ENCODE measurements at regions not wholly inside any gene's neighbourhood (a gene's known extent, or its start where the extent isn't known, plus 50 kb on each side); places are given as distances from the start of the nearest gene placed in this dataset.

- Mint-ChIP-seq H3K36me3 (ENCODE audit: low read depth) (no peaks in the 10 kb centered on the region), H3K4me3 (no peak overlapping the region), H3K27ac (no peak overlapping the region), H3K4me1 (ENCODE audit: low read depth) (no peaks in the 10 kb centered on the region), H3K9me3 (no peaks in the 10 kb centered on the region), H3K27me3 (peaks cover 12% of the 10 kb centered on the region)
- ATAC-seq (ENCODE audit: poor library complexity): no peak
- Histone ChIP-seq H3K4me3 (ENCODE audit: low read length) (no peak overlapping the region), H3K9me3 (ENCODE audit: control insufficient read depth in 1 of 2, insufficient read depth in 1 of 2, low read length in 2 of 2) (no peaks in the 10 kb centered on the region), H3K27me3 (ENCODE audit: control insufficient read depth in 1 of 2, insufficient read depth in 2 of 2, low read length in 2 of 2) (no peaks in the 10 kb centered on the region), H3K27ac (ENCODE audit: low read depth in 1 of 2, low read length in 2 of 2) (no peak overlapping the region), H3K36me3 (ENCODE audit: insufficient read depth, low read length) (no peaks in the 10 kb centered on the region), H3K4me1 (ENCODE audit: insufficient read depth, low read length) (no peaks in the 10 kb centered on the region)
- POLR2A ChIA-PET: no interaction called here
- TF ChIP-seq CTCF (IDR thresholded peaks at IDR 0.05): no peak
- CTCF ChIA-PET: no interaction called here
- DNase-seq: no peak
- intact Hi-C loops (cut with DNase I, micrococcal nuclease): no loop called here
These were observed 89.1 kb downstream of the BBS10 start for GRCh38 chr12:76259106-76259505.

GRCh38 chr12:76256904-76257303, 91.3 kb downstream of the BBS10 start:
- ATAC-seq (ENCODE audit: poor library complexity): no peak
- no peak for DNase-seq
- Mint-ChIP-seq H3K27me3 (no peaks in the 10 kb centered on the region), H3K4me3 (no peak overlapping the region), H3K36me3 (ENCODE audit: low read depth) (no peaks in the 10 kb centered on the region), H3K27ac (no peak overlapping the region), H3K9me3 (no peaks in the 10 kb centered on the region), H3K4me1 (ENCODE audit: low read depth) (no peaks in the 10 kb centered on the region)
- Histone ChIP-seq H3K9me3 (ENCODE audit: control insufficient read depth in 1 of 2, insufficient read depth in 1 of 2, low read length in 2 of 2) (no peaks in the 10 kb centered on the region), H3K4me3 (ENCODE audit: low read length) (no peak overlapping the region), H3K36me3 (ENCODE audit: insufficient read depth, low read length) (no peaks in the 10 kb centered on the region), H3K4me1 (ENCODE audit: insufficient read depth, low read length) (no peaks in the 10 kb centered on the region), H3K27me3 (ENCODE audit: control insufficient read depth in 1 of 2, insufficient read depth in 2 of 2, low read length in 2 of 2) (no peaks in the 10 kb centered on the region), H3K27ac (ENCODE audit: low read depth in 1 of 2, low read length in 2 of 2) (no peak overlapping the region)
- ChIA-PET POLR2A (no interaction called here), CTCF (no interaction called here)
- no peak for TF ChIP-seq CTCF (IDR thresholded peaks at IDR 0.05)
- intact Hi-C loops (cut with DNase I, micrococcal nuclease): no loop called here

- ChIA-PET CTCF (no interaction called here), POLR2A (no interaction called here)
- H3K36me3 ChIP-seq (ENCODE audit: insufficient read depth, low read length): no peaks in the 10 kb centered on the region
- H3K27me3 Mint-ChIP-seq: no peaks in the 10 kb centered on the region
- no peaks in the 10 kb centered on the region for H3K9me3 ChIP-seq (ENCODE audit: control insufficient read depth in 1 of 2, insufficient read depth in 1 of 2, low read length in 2 of 2)
- no peak for DNase-seq
- no peaks in the 10 kb centered on the region for H3K4me1 Mint-ChIP-seq (ENCODE audit: low read depth)
- H3K4me3 ChIP-seq (ENCODE audit: low read length): no peak overlapping the region
- no peak for ATAC-seq (ENCODE audit: poor library complexity)
- no peaks in the 10 kb centered on the region for H3K27me3 ChIP-seq (ENCODE audit: control insufficient read depth in 1 of 2, insufficient read depth in 2 of 2, low read length in 2 of 2)
- no peak for TF ChIP-seq CTCF (IDR thresholded peaks at IDR 0.05)
- H3K4me3 Mint-ChIP-seq: no peak overlapping the region
- intact Hi-C loops (cut with DNase I, micrococcal nuclease): no loop called here
- no peaks in the 10 kb centered on the region for H3K36me3 Mint-ChIP-seq (ENCODE audit: low read depth)
- H3K27ac Mint-ChIP-seq: no peak overlapping the region
- H3K4me1 ChIP-seq (ENCODE audit: insufficient read depth, low read length): no peaks in the 10 kb centered on the region
- no peaks in the 10 kb centered on the region for H3K9me3 Mint-ChIP-seq
- no peak overlapping the region for H3K27ac ChIP-seq (ENCODE audit: low read depth in 1 of 2, low read length in 2 of 2)
These were observed 91.9 kb downstream of the BBS10 start for GRCh38 chr12:76256321-76256720.
